Sigmoid colon (tissue), 6 donors: ENCODE measurements at regions not wholly inside any gene's neighbourhood (a gene's known extent, or its start where the extent isn't known, plus 50 kb on each side); places are given as distances from the start of the nearest gene placed in this dataset.

ENCODE experiments used
- DNase-seq: peaks from one replicate; pipeline ENCODE4 v3.0.0-alpha.2; 2019
- H3K27ac ChIP-seq, 4 donors: fragments of 200-600 bp; sonication (generic); one replicate each; pipeline ENCODE4 v1.5.1; 2016 to 2019; ENCODE audit warnings: mild to moderate bottlenecking in 1 of 4
- H3K27me3 ChIP-seq, 3 donors: fragments of 200-600 bp; sonication (generic); one replicate each; pipeline ENCODE4 v1.5.1; 2019; ENCODE audit warnings: mild to moderate bottlenecking in 1 of 3
- H3K36me3 ChIP-seq, 4 donors: fragments of 200-600 bp; sonication (generic); one replicate each; pipeline ENCODE4 v1.5.1; 2016 to 2019
- H3K4me1 ChIP-seq, 4 donors: fragments of 200-600 bp; sonication (generic); one replicate each; pipeline ENCODE4 v1.5.1; 2017 to 2019
- H3K4me3 ChIP-seq, 4 donors: fragments of 200-600 bp; sonication (generic); one replicate each; pipeline ENCODE4 v1.5.1; 2017 to 2019; ENCODE audit warnings: mild to moderate bottlenecking in 2 of 4, moderate library complexity in 1 of 4
- H3K9me3 ChIP-seq, 4 donors: fragments of 200-600 bp in 3 of 4; sonication (generic) in 3 of 4; one replicate each; pipeline versions ENCODE4 v1.5.1 to v1.6.1; 2013 to 2019
- CTCF ChIP-seq, 4 experiments: fragments of 450-650 bp in 3 of 4; fragments of 200-600 bp in 1 of 4; IDR thresholded peaks; one replicate each; pipeline ENCODE4 v1.5.1; 2016 to 2019; ENCODE audit warnings: antibody characterized with exemption in 4 of 4, mild to moderate bottlenecking in 3 of 4, moderate library complexity in 2 of 4
- EP300 ChIP-seq, 4 donors: sonication (generic); formaldehyde crosslinking; IDR thresholded peaks; one replicate each; pipeline ENCODE4 v1.6.1; 2017; ENCODE audit warnings: antibody characterized with exemption in 4 of 4
- POLR2A ChIP-seq, 2 donors: fragments of 450-650 bp; IDR thresholded peaks; one replicate each; pipeline ENCODE4 v1.6.1; 2016; ENCODE audit warnings: antibody characterized with exemption in 2 of 2, mild to moderate bottlenecking in 2 of 2, moderate library complexity in 2 of 2
- POLR2AphosphoS5 ChIP-seq, 4 donors: sonication (generic); formaldehyde crosslinking; IDR thresholded peaks; one replicate each; pipeline ENCODE4 v1.6.1; 2017; ENCODE audit warnings: antibody characterized with exemption in 4 of 4
- WGBS, 2 donors: extraction: QIAGEN DNeasy Blood & Tissue Kit; methylation state at CpG; one replicate each; pipeline ENCODE4 v1.1.7; 2013; 5-methylcytosine and 5-hydroxymethylcytosine counted together
- intact Hi-C: fragments of 100-400 bp; cut with DNase I; formaldehyde crosslinking; loops from one replicate; pipeline ENCODE4 v1.15.1; 2023
- donor health status: healthy with polysubstance abuse.
- donor health status: healthy.

- no peak for DNase-seq
- Histone ChIP-seq H3K4me3 (no peak overlapping the region), H3K4me1 (no peaks in the 10 kb centered on the region), H3K27ac (no peak overlapping the region), H3K9me3 (no peaks in the 10 kb centered on the region), H3K36me3 (no peaks in the 10 kb centered on the region), H3K27me3 (no peaks in the 10 kb centered on the region)
- intact Hi-C loops = loop anchor here (5.0 kb wide), 1 partner anchor 49 kb away; no protein-coding TSS in a partner anchor
- TF ChIP-seq POLR2A (IDR thresholded peaks at IDR 0.05) (no peak), EP300 (IDR thresholded peaks at IDR 0.05) (no peak), POLR2AphosphoS5 (IDR thresholded peaks at IDR 0.05) (no peak), CTCF (IDR thresholded peaks at IDR 0.05) (no peak)
- 91% methylated on average over 2 of the region's 2 CpGs for WGBS, 2 donors
Observed at GRCh38 chr16:17543073-17543472, 72.3 kb upstream of the XYLT1 start.

GRCh38 chr16:17541324-17541723 lies 70.6 kb upstream of the XYLT1 start:
- Histone ChIP-seq H3K9me3 (no peaks in the 10 kb centered on the region), H3K36me3 (no peaks in the 10 kb centered on the region), H3K4me3 (no peak overlapping the region), H3K27ac (no peak overlapping the region), H3K4me1 (no peaks in the 10 kb centered on the region), H3K27me3 (no peaks in the 10 kb centered on the region)
- no peak for TF ChIP-seq EP300 (IDR thresholded peaks at IDR 0.05)
- TF ChIP-seq POLR2AphosphoS5 (IDR thresholded peaks at IDR 0.05) = no peak
- no peak for TF ChIP-seq POLR2A (IDR thresholded peaks at IDR 0.05)
- no peak for TF ChIP-seq CTCF (IDR thresholded peaks at IDR 0.05)
- DNase-seq = no peak
- intact Hi-C loops = loop anchor here (5.0 kb wide), 1 partner anchor 51 kb away; no protein-coding TSS in a partner anchor
- 74 to 83% methylated on average over 1 of the region's 1 CpG for WGBS, 2 donors

- H3K4me1 ChIP-seq = no peaks in the 10 kb centered on the region
- no peaks in the 10 kb centered on the region for H3K9me3 ChIP-seq
- WGBS, 2 donors = 76 to 80% methylated on average over 11 of the region's 11 CpGs
- intact Hi-C loops = no loop called here
- no peak overlapping the region for H3K27ac ChIP-seq
- no peaks in the 10 kb centered on the region for H3K36me3 ChIP-seq
- H3K4me3 ChIP-seq = no peak overlapping the region
- TF ChIP-seq CTCF (IDR thresholded peaks at IDR 0.05) = no peak
- no peak for TF ChIP-seq EP300 (IDR thresholded peaks at IDR 0.05)
- no peak for TF ChIP-seq POLR2A (IDR thresholded peaks at IDR 0.05)
- no peak for TF ChIP-seq POLR2AphosphoS5 (IDR thresholded peaks at IDR 0.05)
- H3K27me3 ChIP-seq = no peaks in the 10 kb centered on the region
- no peak for DNase-seq
Observed at GRCh38 chr16:17538927-17539326, 68.2 kb upstream of the XYLT1 start.

- Histone ChIP-seq H3K9me3 (no peaks in the 10 kb centered on the region), H3K27ac (no peak overlapping the region), H3K27me3 (no peaks in the 10 kb centered on the region), H3K36me3 (no peaks in the 10 kb centered on the region), H3K4me3 (no peak overlapping the region), H3K4me1 (no peaks in the 10 kb centered on the region)
- no peak for DNase-seq
- WGBS, 2 donors = 70% methylated on average over 8 of the region's 8 CpGs
- no peak for TF ChIP-seq POLR2AphosphoS5 (IDR thresholded peaks at IDR 0.05)
- TF ChIP-seq POLR2A (IDR thresholded peaks at IDR 0.05) = no peak
- no peak for TF ChIP-seq CTCF (IDR thresholded peaks at IDR 0.05)
- no peak for TF ChIP-seq EP300 (IDR thresholded peaks at IDR 0.05)
- intact Hi-C loops = no loop called here
Observed at GRCh38 chr16:17532338-17532995, 61.7 kb upstream of the XYLT1 start.
